ENCODE measurements at regions not wholly inside any gene's neighbourhood (a gene's known extent, or its start where the extent isn't known, plus 50 kb on each side); places are given as distances from the start of the nearest gene placed in this dataset.
"Not testable (repeated sequence)": the region's sequence is repeated elsewhere in the genome, so short reads cannot be mapped to it uniquely, and the experiment has no call there.

DNA sequence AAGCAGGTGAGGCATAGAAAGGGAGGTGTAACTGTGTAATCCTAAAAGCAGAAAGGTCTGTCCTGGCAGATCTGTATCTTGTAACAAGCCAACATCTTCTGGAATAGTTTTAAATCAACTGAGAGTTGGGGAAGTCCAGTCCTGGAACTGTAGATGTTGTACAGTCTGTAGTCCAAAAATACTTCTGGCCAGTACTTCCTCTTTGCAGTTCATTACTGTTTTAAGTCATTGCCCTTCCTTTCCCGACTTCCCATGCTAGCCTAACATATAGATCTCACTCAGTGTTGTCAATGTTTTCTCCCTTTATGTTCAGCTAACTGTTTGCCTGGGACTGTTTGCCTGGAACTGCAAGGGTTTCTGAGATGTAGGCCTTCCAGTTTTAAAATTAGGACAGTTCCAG, 168.5 kb upstream of the ISL1 start:
- no peak for TF ChIP-seq CTCF (IDR thresholded peaks at IDR 0.05)
- DNase-seq (no peak), ATAC-seq (no peak)
- H3K9me3 ChIP-seq, result no peaks in the 10 kb centered on the region
- no peaks in the 10 kb centered on the region for H3K4me1 ChIP-seq
- H3K27ac ChIP-seq, result no peak overlapping the region
- H3K27me3 ChIP-seq (ENCODE audit: low read depth), result no peaks in the 10 kb centered on the region
- intact Hi-C loops (cut with DNase I), result no loop called here
- H3K4me3 ChIP-seq, result no peak overlapping the region
- no peaks in the 10 kb centered on the region for H3K36me3 ChIP-seq

DNA sequence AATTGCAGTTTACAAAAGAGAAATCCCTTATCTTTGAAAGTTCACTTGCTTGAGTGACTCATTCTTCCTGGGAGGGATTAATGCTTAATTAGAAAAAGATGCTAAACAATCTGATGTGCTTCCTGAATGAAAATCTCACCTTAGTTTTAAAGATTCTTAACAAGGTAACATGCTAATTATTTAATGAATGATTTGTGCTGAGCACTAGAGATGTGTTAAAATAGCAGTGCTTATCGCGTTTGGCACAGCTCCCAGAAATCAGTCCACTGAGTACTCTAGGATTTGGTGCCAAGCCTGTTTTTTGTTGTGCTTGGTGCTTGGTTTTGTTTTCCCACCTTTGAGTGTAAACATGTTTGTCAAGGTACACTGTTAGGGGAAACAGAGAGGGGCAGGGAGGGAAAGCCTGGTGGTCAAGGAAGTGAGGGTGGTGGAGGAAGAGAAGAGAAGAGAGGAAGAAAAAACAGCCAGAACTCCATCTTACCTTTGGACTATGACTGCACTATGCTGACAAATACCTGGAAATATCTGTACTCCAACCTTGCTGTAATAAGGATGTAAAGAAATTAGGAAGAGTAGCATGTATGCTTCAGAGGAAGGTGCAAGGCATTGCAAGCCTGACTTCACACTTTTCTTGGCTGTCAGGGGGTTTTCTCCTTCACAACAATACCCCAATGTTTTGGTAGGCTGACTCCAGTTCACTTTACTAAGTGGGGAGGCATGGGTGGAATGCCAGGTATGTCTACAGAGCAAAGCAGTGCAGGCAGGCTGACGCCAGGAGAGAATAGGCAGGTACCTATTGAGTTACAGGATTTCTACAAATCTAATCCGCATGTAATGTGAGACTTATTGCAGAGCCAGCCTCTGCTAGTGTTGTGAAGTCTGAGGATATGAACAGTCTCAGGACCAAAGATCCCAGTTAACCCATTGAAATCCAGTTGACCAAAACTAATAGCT, 157.2 kb upstream of the ISL1 start:
- no peak overlapping the region for H3K27ac ChIP-seq
- H3K9me3 ChIP-seq, result peaks cover 9% of the 10 kb centered on the region
- H3K4me3 ChIP-seq, result no peak overlapping the region
- no peaks in the 10 kb centered on the region for H3K36me3 ChIP-seq
- no peaks in the 10 kb centered on the region for H3K27me3 ChIP-seq (ENCODE audit: low read depth)
- H3K4me1 ChIP-seq, result peaks cover 9% of the 10 kb centered on the region
- intact Hi-C loops (cut with DNase I), result no loop called here
- no peak for TF ChIP-seq CTCF (IDR thresholded peaks at IDR 0.05)
- peak; percentile 50 for DNase-seq
- peak; percentile 79 to 92 for ATAC-seq

DNA sequence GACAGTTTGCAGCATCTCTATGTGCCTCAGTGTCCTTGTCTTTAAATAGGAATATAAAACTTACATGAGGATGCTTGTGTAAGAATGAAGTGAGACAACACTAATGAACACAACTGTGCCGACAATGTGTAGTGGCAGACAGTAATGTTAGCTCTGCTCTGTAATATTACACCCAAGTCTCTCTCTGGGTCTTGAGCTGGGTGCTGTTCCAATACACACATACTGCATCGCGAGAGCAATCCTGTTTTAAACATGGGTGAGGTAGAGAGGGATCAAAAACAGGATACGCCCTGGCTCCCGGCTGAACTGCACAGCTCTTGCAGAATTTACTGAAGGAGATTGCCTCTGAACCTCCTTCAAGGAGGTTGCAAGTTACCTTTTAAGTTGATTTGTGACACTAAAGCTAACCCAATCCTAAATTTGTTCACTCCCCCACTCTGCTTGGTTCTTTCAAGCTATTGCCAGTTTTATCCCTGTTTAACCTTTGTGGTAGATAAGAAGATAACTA, 155.2 kb upstream of the ISL1 start:
- ATAC-seq (no peak), DNase-seq (no peak)
- no peaks in the 10 kb centered on the region for H3K36me3 ChIP-seq
- H3K27ac ChIP-seq, result no peak overlapping the region
- no peaks in the 10 kb centered on the region for H3K27me3 ChIP-seq (ENCODE audit: low read depth)
- peaks cover 9% of the 10 kb centered on the region for H3K4me1 ChIP-seq
- intact Hi-C loops (cut with DNase I), result no loop called here
- no peak for TF ChIP-seq CTCF (IDR thresholded peaks at IDR 0.05)
- no peak overlapping the region for H3K4me3 ChIP-seq
- H3K9me3 ChIP-seq, result peaks cover 10% of the 10 kb centered on the region

DNA sequence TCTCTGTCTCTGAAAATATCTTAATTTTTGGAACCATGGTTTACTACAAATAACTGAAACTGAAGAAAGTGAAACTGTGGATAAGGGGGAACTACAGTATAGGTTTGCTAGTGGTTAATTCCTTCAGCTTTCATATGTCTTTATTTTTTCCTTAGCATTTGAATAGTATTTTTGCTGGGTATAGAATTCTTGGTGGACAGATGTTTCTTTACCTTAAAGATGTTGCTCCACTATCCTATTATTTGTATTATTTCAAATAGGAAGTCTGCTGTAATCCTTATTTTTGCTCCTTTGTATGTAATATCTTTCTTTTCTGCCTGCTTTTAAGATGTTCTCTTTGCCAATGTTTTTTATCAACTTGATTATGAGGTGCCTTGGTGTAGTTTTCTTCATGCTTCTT, 152.9 kb upstream of the ISL1 start:
- Histone ChIP-seq H3K36me3 (no peaks in the 10 kb centered on the region), H3K9me3 (peaks cover 10% of the 10 kb centered on the region), H3K27ac (no peak overlapping the region), H3K27me3 (ENCODE audit: low read depth) (no peaks in the 10 kb centered on the region), H3K4me1 (peaks cover 8% of the 10 kb centered on the region), H3K4me3 (no peak overlapping the region)
- no peak for ATAC-seq
- TF ChIP-seq CTCF (IDR thresholded peaks at IDR 0.05), result no peak
- DNase-seq, result no peak
- intact Hi-C loops (cut with DNase I), result no loop called here

GRCh38 chr5:51242456-51242855, 140.8 kb upstream of the ISL1 start:
- Histone ChIP-seq H3K9me3 (no peaks in the 10 kb centered on the region), H3K4me1 (no peaks in the 10 kb centered on the region), H3K4me3 (no peak overlapping the region), H3K27ac (no peak overlapping the region), H3K27me3 (ENCODE audit: low read depth) (no peaks in the 10 kb centered on the region), H3K36me3 (no peaks in the 10 kb centered on the region)
- no peak for ATAC-seq
- TF ChIP-seq CTCF (IDR thresholded peaks at IDR 0.05), result no peak
- intact Hi-C loops (cut with DNase I), result no loop called here
- no peak for DNase-seq

GRCh38 chr5:51250957-51251356, 132.3 kb upstream of the ISL1 start:
- H3K27ac ChIP-seq; intact Hi-C loops (cut with DNase I); H3K27me3 ChIP-seq (ENCODE audit: low read depth); H3K36me3 ChIP-seq; H3K4me1 ChIP-seq; ATAC-seq; DNase-seq; H3K4me3 ChIP-seq; H3K9me3 ChIP-seq: not testable (repeated sequence)
